K562 (cell line): ENCODE measurements at regions not wholly inside any gene's neighbourhood (a gene's known extent, or its start where the extent isn't known, plus 50 kb on each side); places are given as distances from the start of the nearest gene placed in this dataset.

Experiments
- ATAC-seq: fragments of 200-7000 bp; cut with Tn5 transposase; 3 replicates; pipeline ENCODE4 v1.9.1; 2020; ENCODE audit warnings: moderate library complexity
- BruUV-seq: library from RNA; stranded (reverse); fragments of 400-500 nt; replicated peaks from 2 replicates; lab custom pipeline; 2021; lab: Mats Ljungman, UMichigan
- CTCF ChIA-PET: fragments of 300-600 bp; formaldehyde crosslinking; extraction: SDS; loops from one replicate; lab custom pipeline; 2021; ENCODE audit warnings: low intra/inter-chr PET ratio; lab: Yijun Ruan, JAX
- POLR2A ChIA-PET: fragments of 300-600, 350-650 bp; sonication (Branson Sonifier 250); formaldehyde crosslinking; extraction: SDS; loops from one replicate; lab custom pipeline; 2021; ENCODE audit warnings: antibody characterized with exemption, inconsistent platforms; lab: Yijun Ruan, JAX
- DNase-seq, 4 experiments: peaks; one replicate each; pipeline versions ENCODE4 v3.0.0 to v3.0.0-alpha.2; 2011 to 2018; ENCODE audit warnings: low spot score in 3 of 4, mixed read lengths in 3 of 4; ENCODE audit errors: extremely low read depth in 1 of 4
- FAIRE-seq: peaks from 2 replicates; lab custom pipeline; 2011; peaks lifted over from hg19 to GRCh38; lab: Jason Lieb, UNC
- H2AFZ ChIP-seq: 2 replicates; pipeline ENCODE4 v1.6.0; 2011; ENCODE audit warnings: low read depth, low read length, control low read depth, inconsistent platforms
- H3K27ac ChIP-seq: fragments of 200-600 bp; 3 replicates; pipeline ENCODE4 v1.8.0; 2011; ENCODE audit warnings: low read depth, mild to moderate bottlenecking, control low read depth, inconsistent platforms, low read length, moderate library complexity, mixed read lengths; ENCODE audit errors: extremely low read depth
- H3K27me3 ChIP-seq, 2 experiments: fragments of 300-600 bp in 1 of 2; 2 replicates in 1 of 2; 3 replicates in 1 of 2; pipeline versions ENCODE4 v1.6.0 to v1.8.0; 2011; ENCODE audit warnings: inconsistent platforms in 2 of 2, low read length in 2 of 2, mild to moderate bottlenecking in 1 of 2, mixed read lengths in 1 of 2, moderate library complexity in 1 of 2; ENCODE audit not compliant: control insufficient read depth in 2 of 2, insufficient read depth in 2 of 2
- H3K36me3 ChIP-seq: fragments of 300-600 bp; 3 replicates; pipeline ENCODE4 v1.8.0; 2011; ENCODE audit warnings: mild to moderate bottlenecking, low read length, inconsistent platforms; ENCODE audit not compliant: control insufficient read depth, insufficient read depth
- H3K4me1 ChIP-seq, 2 experiments: fragments of 200-600 bp in 1 of 2; replicated peaks in 1 of 2; 2 replicates in 1 of 2; 3 replicates in 1 of 2; pipeline versions ENCODE4 v1.5.1 to v1.8.0; 2011; ENCODE audit warnings: inconsistent platforms in 2 of 2, low read length in 2 of 2, mild to moderate bottlenecking in 1 of 2, mixed read lengths in 1 of 2, moderate library complexity in 1 of 2; ENCODE audit not compliant: control insufficient read depth in 2 of 2, insufficient read depth in 2 of 2
- H3K4me2 ChIP-seq: 2 replicates; pipeline ENCODE4 v1.6.1; 2011; ENCODE audit warnings: low read length, control low read depth, inconsistent platforms, mixed read lengths; ENCODE audit not compliant: insufficient read depth
- H3K4me3 ChIP-seq: fragments of 200-600 bp; sonication (generic), shearing (Covaris generic); 2 replicates; pipeline ENCODE4 v1.5.1; 2016; ENCODE audit warnings: control low read depth, inconsistent platforms
- H3K79me2 ChIP-seq: fragments of 200-600 bp; 3 replicates; pipeline ENCODE4 v1.8.0; 2011; ENCODE audit warnings: low read length, inconsistent platforms; ENCODE audit not compliant: control insufficient read depth, insufficient read depth
- H3K9ac ChIP-seq, 2 experiments: 2 replicates each; pipeline versions ENCODE4 v1.6.0 to v1.6.1; 2011; ENCODE audit warnings: low read depth in 2 of 2, low read length in 2 of 2, control low read depth in 1 of 2, inconsistent platforms in 1 of 2, mild to moderate bottlenecking in 1 of 2, mixed read lengths in 1 of 2; ENCODE audit not compliant: insufficient read depth in 1 of 2
- H3K9me1 ChIP-seq: one replicate; pipeline ENCODE4 v1.6.0; 2011; ENCODE audit warnings: inconsistent platforms, mild to moderate bottlenecking, low read length, moderate library complexity; ENCODE audit not compliant: control insufficient read depth, insufficient read depth
- H3K9me3 ChIP-seq: replicated peaks from 2 replicates; pipeline ENCODE4 v1.5.1; 2011; ENCODE audit warnings: low read depth, low read length, inconsistent platforms; ENCODE audit not compliant: control insufficient read depth, insufficient read depth
- H4K20me1 ChIP-seq: replicated peaks from 2 replicates; pipeline ENCODE4 v1.6.1; 2011; ENCODE audit warnings: low read length, inconsistent platforms, mixed read lengths; ENCODE audit not compliant: control insufficient read depth, insufficient read depth
- CBFA2T3 ChIP-seq: fragments of 450-650 bp; IDR thresholded peaks from 2 replicates; pipeline ENCODE4 v1.6.1; 2017
- ERF ChIP-seq: fragments of 450-650 bp; formaldehyde crosslinking; IDR thresholded peaks from 2 replicates; pipeline ENCODE4 v1.4.0; 2020; ENCODE audit warnings: mild to moderate bottlenecking, mixed read lengths
- GTF2B ChIP-seq: IDR thresholded peaks from 2 replicates; pipeline ENCODE4 v1.6.1; 2011; ENCODE audit not compliant: insufficient read length; ENCODE audit errors: extremely low read depth
- IRF2 ChIP-seq: sonication (generic); formaldehyde crosslinking; IDR thresholded peaks from 2 replicates; pipeline ENCODE4 v1.8.1; 2022; ENCODE audit warnings: mild to moderate bottlenecking, missing genetic modification reagents
- JUND ChIP-seq, 2 experiments: IDR thresholded peaks; 2 replicates in 1 of 2; 3 replicates in 1 of 2; pipeline ENCODE4 v1.6.1; 2011; ENCODE audit warnings: borderline replicate concordance in 2 of 2, low read depth in 2 of 2, low read length in 2 of 2, improper control_type of control experiment in 1 of 2, missing biosample characterization in 1 of 2, missing genetic modification characterization in 1 of 2, missing genetic modification reagents in 1 of 2
- MTF1 ChIP-seq: fragments of 250-450 bp; sonication (Bioruptor Pico); IDR thresholded peaks from 2 replicates; pipeline ENCODE4 v1.9.0; 2021; ENCODE audit warnings: moderate library complexity, mild to moderate bottlenecking, inconsistent platforms, borderline replicate concordance
- PBX2 ChIP-seq, 2 experiments: IDR thresholded peaks in 1 of 2; conservative IDR thresholded peaks in 1 of 2; 2 replicates each; pipeline ENCODE4 v1.6.1; 2016; ENCODE audit warnings: low read depth in 2 of 2, mild to moderate bottlenecking in 1 of 2, missing compliant biosample characterization in 1 of 2, missing genetic modification characterization in 1 of 2, moderate library complexity in 1 of 2
- PHB2 ChIP-seq: fragments of 450-650 bp; IDR thresholded peaks from 2 replicates; pipeline ENCODE4 v1.6.1; 2017; ENCODE audit warnings: low read depth
- ZNF175 ChIP-seq: fragments of 200-800 bp; sonication (Bioruptor generic); IDR thresholded peaks from 2 replicates; pipeline ENCODE4 v1.6.1; 2016; ENCODE audit warnings: low read depth, mild to moderate bottlenecking, missing genetic modification characterization, missing compliant biosample characterization
- ZNF280A ChIP-seq: fragments of 450-650 bp; IDR thresholded peaks from 2 replicates; pipeline ENCODE4 v1.6.1; 2018; ENCODE audit warnings: mild to moderate bottlenecking, low read depth; ENCODE audit not compliant: partially characterized antibody
- ZNF395 ChIP-seq: fragments of 200-800 bp; sonication (Bioruptor generic); IDR thresholded peaks from 2 replicates; pipeline ENCODE4 v1.6.1; 2017; ENCODE audit warnings: missing genetic modification characterization, missing compliant biosample characterization
- ZNF551 ChIP-seq: fragments of 250-450 bp; sonication (Bioruptor Pico); IDR thresholded peaks from 2 replicates; pipeline ENCODE4 v1.5.0; 2021; ENCODE audit warnings: mild to moderate bottlenecking, moderate library complexity
- WGBS: fragments of 100-300 bp; shearing (Covaris generic); methylation state at CpG from one replicate; pipeline ENCODE4 v1.1.6; 2016; ENCODE audit warnings: low coverage, mixed read lengths; ENCODE audit not compliant: insufficient coverage; ENCODE audit errors: missing lambda C conversion rate; 5-methylcytosine and 5-hydroxymethylcytosine counted together
- in situ Hi-C: fragments of 300-500 bp; cut with MboI; formaldehyde crosslinking; loops from 4 replicates; pipeline ENCODE4 v1.15.0; 2018; ENCODE audit warnings: inconsistent platforms, mixed read lengths
- intact Hi-C: fragments of 100-400 bp; cut with micrococcal nuclease; formaldehyde crosslinking; loops from 2 replicates; pipeline ENCODE4 v1.14.2; 2022

GRCh38 chr13:70703755-70704154 lies 595.5 kb upstream of the KLHL1 start (continued):
- TF ChIP-seq PBX2 (CRISPR knock-in tag; IDR thresholded peaks at IDR 0.05; ENCODE audit: low read depth): no peak
- TF ChIP-seq PBX2 (tag; conservative IDR thresholded peaks at IDR 0.05; ENCODE audit: low read depth): no peak
- no peak for TF ChIP-seq CBFA2T3
- TF ChIP-seq ERF (CRISPR knock-in tag): no peak
- TF ChIP-seq IRF2 (CRISPR knock-in tag): no peak

GRCh38 chr13:70694996-70695715 lies 586.9 kb upstream of the KLHL1 start:
- Histone ChIP-seq H3K4me1 (no peaks in the 10 kb centered on the region), H3K4me3 (no peak overlapping the region), H3K36me3 (no peaks in the 10 kb centered on the region), H3K9ac (no peak overlapping the region), H2AFZ (no peak overlapping the region), H3K9me3 (no peaks in the 10 kb centered on the region), H3K27ac (no peak overlapping the region), H4K20me1 (no peaks in the 10 kb centered on the region), H3K9me1 (no peaks in the 10 kb centered on the region), H3K4me2 (no peak overlapping the region), H3K79me2 (no peaks in the 10 kb centered on the region), H3K27me3 (no peaks in the 10 kb centered on the region)
- 3% methylated on average over 3 of the region's 3 CpGs for WGBS
- ChIA-PET CTCF (no interaction called here), POLR2A (no interaction called here)
- intact Hi-C loops (no loop called here), in situ Hi-C loops (no loop called here)
- no peak for DNase-seq
- BruUV-seq: no TSS peak
- no peak for FAIRE-seq
- no peak for ATAC-seq
- TF ChIP-seq ZNF551 (CRISPR knock-in tag) (no peak), ZNF280A (no peak), ZNF175 (CRISPR knock-in tag) (no peak), MTF1 (CRISPR knock-in tag) (no peak), GTF2B (no peak), PHB2 (no peak), ZNF395 (CRISPR knock-in tag) (no peak), JUND (IDR thresholded peaks at IDR 0.05; ENCODE audit: borderline replicate concordance, low read depth, low read length) (no peak), JUND (tag; IDR thresholded peaks at IDR 0.05; ENCODE audit: borderline replicate concordance, low read depth, low read length) (no peak)
